ENCODE measurements at regions not wholly inside any gene's neighbourhood (a gene's known extent, or its start where the extent isn't known, plus 50 kb on each side); places are given as distances from the start of the nearest gene placed in this dataset.

GRCh38 chr14:101334656-101335055, 226.6 kb upstream of the DIO3 start:
- no peaks in the 10 kb centered on the region for H4K20me1 ChIP-seq (ENCODE audit: insufficient read depth)
- no peak overlapping the region for H3K27ac ChIP-seq (ENCODE audit: low read length)
- no peaks in the 10 kb centered on the region for H3K36me3 ChIP-seq (ENCODE audit: insufficient read depth, low read length)
- H3K9ac ChIP-seq (ENCODE audit: low read length): no peak overlapping the region
- no peak overlapping the region for H3K4me3 ChIP-seq (ENCODE audit: low read length)
- no peaks in the 10 kb centered on the region for H3K9me2 ChIP-seq (ENCODE audit: insufficient read depth, low read length)
- no peaks in the 10 kb centered on the region for H3F3A ChIP-seq (ENCODE audit: insufficient read depth, low read length, poor library complexity, severe bottlenecking)
- H2AFZ ChIP-seq (ENCODE audit: low read depth, low read length): no peak overlapping the region
- no peaks in the 10 kb centered on the region for H3K27me3 ChIP-seq (ENCODE audit: insufficient read depth, low read depth, low read length)
- TF ChIP-seq EP300 (conservative IDR thresholded peaks at IDR 0.05; ENCODE audit: poor library complexity, severe bottlenecking): no peak
- H3K4me2 ChIP-seq (ENCODE audit: low read length): no peak overlapping the region
- no peaks in the 10 kb centered on the region for H3K9me3 ChIP-seq (ENCODE audit: low read length)
- H3K79me2 ChIP-seq (replicated peaks; ENCODE audit: insufficient read depth, low read length): no peaks in the 10 kb centered on the region

DNA sequence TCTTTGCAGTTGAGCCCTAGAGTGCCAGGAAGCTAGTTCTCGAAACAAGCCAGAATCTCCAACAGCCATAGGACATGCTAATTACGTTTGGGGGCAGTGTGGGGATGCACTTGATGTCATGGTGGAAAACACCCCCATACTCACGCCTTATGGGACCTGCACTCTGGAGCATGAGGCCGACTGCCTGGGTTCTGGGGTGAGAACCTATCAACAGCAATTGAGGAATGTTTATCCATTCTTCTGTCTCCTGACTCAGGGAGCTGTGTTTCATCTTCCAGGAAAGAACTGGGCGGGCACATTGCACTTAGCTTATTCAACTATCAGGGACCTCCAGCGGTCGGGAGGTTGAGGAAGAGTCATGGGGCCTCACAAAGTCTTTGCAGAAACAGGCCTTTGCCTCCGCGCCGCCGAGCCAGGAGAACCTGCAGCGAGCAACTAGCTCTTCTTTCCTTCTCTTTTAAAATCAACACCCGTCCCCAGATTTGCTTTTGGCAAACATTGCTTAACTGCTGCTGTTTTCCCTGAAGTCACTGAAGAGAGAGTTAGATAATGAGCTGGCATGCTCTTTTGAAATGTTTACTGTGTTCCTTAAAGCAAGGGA, 226.1 kb upstream of the DIO3 start:
- H3K36me3 ChIP-seq (ENCODE audit: insufficient read depth, low read length): no peaks in the 10 kb centered on the region
- H3K9me2 ChIP-seq (ENCODE audit: insufficient read depth, low read length): no peaks in the 10 kb centered on the region
- no peaks in the 10 kb centered on the region for H3K79me2 ChIP-seq (replicated peaks; ENCODE audit: insufficient read depth, low read length)
- H3K9me3 ChIP-seq (ENCODE audit: low read length): no peaks in the 10 kb centered on the region
- TF ChIP-seq RAD21 (conservative IDR thresholded peaks at IDR 0.05): no peak
- TF ChIP-seq REST (IDR thresholded peaks at IDR 0.05; ENCODE audit: borderline replicate concordance): no peak
- TF ChIP-seq CTCF (IDR thresholded peaks at IDR 0.05; ENCODE audit: poor library complexity, severe bottlenecking): no peak
- no peak for TF ChIP-seq SMC3 (conservative IDR thresholded peaks at IDR 0.05; ENCODE audit: poor library complexity)
- no peak for TF ChIP-seq MXI1 (conservative IDR thresholded peaks at IDR 0.05; ENCODE audit: poor library complexity, severe bottlenecking)
- TF ChIP-seq TAF1 (IDR thresholded peaks at IDR 0.05; ENCODE audit: low read depth): no peak
- no peak for TF ChIP-seq POLR2AphosphoS5 (IDR thresholded peaks at IDR 0.05)
- no peak for TF ChIP-seq EP300 (conservative IDR thresholded peaks at IDR 0.05; ENCODE audit: poor library complexity, severe bottlenecking)
- no peak for TF ChIP-seq EZH2 (IDR thresholded peaks at IDR 0.05; ENCODE audit: borderline replicate concordance, insufficient read depth, low read length, poor library complexity, severe bottlenecking)
- no peak overlapping the region for H2AFZ ChIP-seq (ENCODE audit: low read depth, low read length)
- H4K20me1 ChIP-seq (ENCODE audit: insufficient read depth): no peaks in the 10 kb centered on the region
- H3K9ac ChIP-seq (ENCODE audit: low read length): no peak overlapping the region
- no peaks in the 10 kb centered on the region for H3F3A ChIP-seq (ENCODE audit: insufficient read depth, low read length, poor library complexity, severe bottlenecking)
- H3K4me3 ChIP-seq (ENCODE audit: low read length): no peak overlapping the region
- no peaks in the 10 kb centered on the region for H3K27me3 ChIP-seq (ENCODE audit: insufficient read depth, low read depth, low read length)
- H3K4me2 ChIP-seq (ENCODE audit: low read length): no peak overlapping the region
- H3K27ac ChIP-seq (ENCODE audit: low read length): no peak overlapping the region

Data from neural cell (in vitro differentiated cells).